ENCODE measurements at regions not wholly inside any gene's neighbourhood (a gene's known extent, or its start where the extent isn't known, plus 50 kb on each side); places are given as distances from the start of the nearest gene placed in this dataset.
"Not testable (repeated sequence)": the region's sequence is repeated elsewhere in the genome, so short reads cannot be mapped to it uniquely, and the experiment has no call there.

DNA sequence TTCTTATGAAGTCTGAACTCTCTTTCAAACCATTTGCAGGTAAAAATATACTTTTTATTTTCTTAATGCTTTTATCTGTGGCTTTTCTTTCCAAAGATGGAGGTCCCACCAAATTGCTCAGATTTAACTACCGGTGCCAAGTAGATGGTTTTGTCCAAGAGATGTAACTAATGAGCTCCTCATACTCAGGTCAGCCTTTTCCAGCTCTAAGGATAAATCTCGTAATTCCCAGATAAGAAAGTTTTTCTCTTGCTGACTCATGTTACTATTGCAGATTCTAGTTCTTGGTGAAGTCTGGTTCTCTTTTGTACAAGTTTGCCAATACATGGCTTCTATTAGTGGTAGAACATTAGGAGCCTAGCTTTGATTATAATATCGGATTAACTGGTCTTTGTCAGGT is 550.8 kb upstream of the ZNF804A start:
- Histone ChIP-seq H3K27ac (ENCODE audit: low read depth, low read length) (no peak overlapping the region), H3K4me1 (ENCODE audit: control insufficient read depth, insufficient read depth, low read length, unreplicated experiment) (no peaks in the 10 kb centered on the region)

DNA sequence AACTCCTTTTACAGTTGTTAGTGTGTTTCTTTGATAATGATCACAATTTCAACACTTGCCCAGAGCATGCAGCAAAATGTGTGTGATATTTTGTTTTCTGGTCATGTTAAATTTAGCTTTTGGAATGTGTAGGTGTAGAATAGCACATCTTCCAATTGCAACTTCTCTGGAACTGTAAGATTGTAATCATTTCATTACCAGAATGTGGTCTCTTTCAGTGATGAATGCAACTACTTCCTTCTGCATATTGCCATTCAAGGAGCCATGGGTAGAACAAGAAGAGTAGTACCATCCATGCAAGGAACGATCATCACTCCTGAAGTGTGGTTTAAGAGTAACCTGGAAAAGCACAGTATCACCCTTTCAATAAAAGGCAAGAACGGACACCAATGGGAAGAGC is 548.8 kb upstream of the ZNF804A start:
- H3K4me1 ChIP-seq (ENCODE audit: control insufficient read depth, insufficient read depth, low read length, unreplicated experiment) = no peaks in the 10 kb centered on the region
- H3K27me3 ChIP-seq (ENCODE audit: insufficient read depth, low read length) = no peaks in the 10 kb centered on the region
- H3K36me3 ChIP-seq (ENCODE audit: insufficient read depth, low read length) = no peaks in the 10 kb centered on the region
- H3K79me2 ChIP-seq (ENCODE audit: control insufficient read depth, insufficient read depth, low read length, unreplicated experiment) = no peaks in the 10 kb centered on the region
- no peak overlapping the region for H3K27ac ChIP-seq (ENCODE audit: low read depth, low read length)
- no peak overlapping the region for H3K4me3 ChIP-seq (ENCODE audit: low read depth, low read length)
- H2AFZ ChIP-seq (ENCODE audit: low read length, unreplicated experiment) = no peak overlapping the region

More for the DNA sequence above, 550.8 kb upstream of the ZNF804A start:
- Histone ChIP-seq H3K79me2 (ENCODE audit: control insufficient read depth, insufficient read depth, low read length, unreplicated experiment) (no peaks in the 10 kb centered on the region), H3K4me3 (ENCODE audit: low read depth, low read length) (no peak overlapping the region), H3K27me3 (ENCODE audit: insufficient read depth, low read length) (no peaks in the 10 kb centered on the region), H3K36me3 (ENCODE audit: insufficient read depth, low read length) (no peaks in the 10 kb centered on the region), H2AFZ (ENCODE audit: low read length, unreplicated experiment) (no peak overlapping the region)

DNA sequence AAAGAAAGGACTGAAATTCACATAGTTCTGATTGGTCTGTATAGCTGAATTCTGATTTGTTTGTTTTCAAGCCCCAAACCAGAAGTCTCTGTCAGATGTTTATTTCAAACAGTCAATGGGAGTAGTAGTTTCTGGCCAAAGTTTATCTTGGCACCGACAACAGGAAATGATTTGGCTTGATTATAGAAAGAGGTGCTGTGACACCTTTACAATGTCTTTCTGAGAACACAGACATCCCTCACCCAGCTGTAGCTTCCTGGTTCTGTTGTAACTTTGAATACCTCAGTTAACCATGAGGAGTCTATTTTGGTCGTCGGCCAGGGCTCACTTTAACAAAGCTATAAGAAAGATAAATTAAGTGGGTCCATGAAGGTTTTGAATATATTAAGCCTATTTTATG is 545.0 kb upstream of the ZNF804A start:
- no peaks in the 10 kb centered on the region for H3K36me3 ChIP-seq (ENCODE audit: insufficient read depth, low read length)
- H3K27me3 ChIP-seq (ENCODE audit: insufficient read depth, low read length) = no peaks in the 10 kb centered on the region
- no peaks in the 10 kb centered on the region for H3K4me1 ChIP-seq (ENCODE audit: control insufficient read depth, insufficient read depth, low read length, unreplicated experiment)
- no peaks in the 10 kb centered on the region for H3K79me2 ChIP-seq (ENCODE audit: control insufficient read depth, insufficient read depth, low read length, unreplicated experiment)
- H3K4me3 ChIP-seq (ENCODE audit: low read depth, low read length) = no peak overlapping the region
- H2AFZ ChIP-seq (ENCODE audit: low read length, unreplicated experiment) = no peak overlapping the region
- no peak overlapping the region for H3K27ac ChIP-seq (ENCODE audit: low read depth, low read length)

DNA sequence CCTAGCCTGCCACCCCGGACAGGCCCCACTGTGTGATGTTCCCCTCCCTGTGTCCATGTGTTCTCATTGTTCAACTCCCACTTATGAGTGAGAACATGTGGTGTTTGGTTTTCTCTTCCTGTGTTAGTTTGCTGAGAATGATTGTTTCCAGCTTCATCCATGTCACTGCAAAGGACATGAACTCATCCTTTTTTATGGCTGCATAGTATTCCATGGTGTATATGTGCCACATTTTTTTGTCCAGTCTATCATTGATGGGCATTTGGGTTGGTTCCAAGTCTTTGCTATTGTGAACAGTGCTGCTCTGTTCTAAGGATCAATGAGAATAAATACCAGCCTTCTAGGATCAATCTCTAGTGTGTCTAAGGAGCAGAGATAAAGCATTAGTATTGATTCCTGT is 543.9 kb upstream of the ZNF804A start:
- not testable (repeated sequence) for H3K36me3 ChIP-seq (ENCODE audit: insufficient read depth, low read length); H3K27me3 ChIP-seq (ENCODE audit: insufficient read depth, low read length); H2AFZ ChIP-seq (ENCODE audit: low read length, unreplicated experiment); H3K4me3 ChIP-seq (ENCODE audit: low read depth, low read length); H3K27ac ChIP-seq (ENCODE audit: low read depth, low read length); H3K4me1 ChIP-seq (ENCODE audit: control insufficient read depth, insufficient read depth, low read length, unreplicated experiment); H3K79me2 ChIP-seq (ENCODE audit: control insufficient read depth, insufficient read depth, low read length, unreplicated experiment)

DNA sequence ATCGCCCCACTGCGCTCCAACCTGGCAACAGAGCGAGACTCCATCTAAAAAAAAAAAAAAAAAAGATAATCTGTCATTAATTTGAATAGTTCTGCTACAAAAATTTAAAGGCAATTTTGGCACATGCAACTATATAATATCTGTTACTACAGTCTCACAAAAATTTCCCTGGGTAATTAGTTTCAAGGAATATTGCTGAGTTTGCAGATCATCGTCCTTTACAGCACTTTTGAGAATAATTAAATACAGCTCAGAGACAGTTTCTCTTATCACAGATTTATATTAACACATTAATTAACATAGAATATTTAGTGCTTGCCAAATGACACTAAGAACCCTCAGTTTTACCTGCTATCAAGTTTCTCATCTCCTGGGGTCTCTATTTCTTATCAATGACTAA is 540.4 kb upstream of the ZNF804A start:
- no peaks in the 10 kb centered on the region for H3K4me1 ChIP-seq (ENCODE audit: control insufficient read depth, insufficient read depth, low read length, unreplicated experiment)
- no peak overlapping the region for H3K4me3 ChIP-seq (ENCODE audit: low read depth, low read length)

DNA sequence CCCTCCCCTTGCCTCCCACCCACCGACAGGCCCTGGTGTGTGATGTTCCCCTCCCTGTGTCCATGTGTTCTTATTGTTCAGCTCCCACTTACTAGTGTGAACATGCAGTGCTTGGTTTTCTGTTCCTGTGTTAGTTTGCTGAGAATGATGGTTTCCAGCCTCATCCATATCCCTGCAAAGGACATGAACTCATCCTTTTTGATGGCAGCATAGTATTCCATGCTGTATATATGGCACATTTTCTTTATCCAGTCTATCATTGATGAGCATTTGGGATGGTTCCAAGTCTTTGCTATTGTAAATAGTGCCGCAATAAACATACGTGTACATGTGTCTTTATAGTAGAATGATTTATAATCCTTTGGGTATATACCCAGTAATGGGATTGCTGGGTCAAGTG is 538.1 kb upstream of the ZNF804A start:
- not testable (repeated sequence) for H3K4me3 ChIP-seq (ENCODE audit: low read depth, low read length); H3K27me3 ChIP-seq (ENCODE audit: insufficient read depth, low read length); H3K27ac ChIP-seq (ENCODE audit: low read depth, low read length); H3K36me3 ChIP-seq (ENCODE audit: insufficient read depth, low read length); H2AFZ ChIP-seq (ENCODE audit: low read length, unreplicated experiment); H3K79me2 ChIP-seq (ENCODE audit: control insufficient read depth, insufficient read depth, low read length, unreplicated experiment); H3K4me1 ChIP-seq (ENCODE audit: control insufficient read depth, insufficient read depth, low read length, unreplicated experiment)

More for the DNA sequence above, 540.4 kb upstream of the ZNF804A start:
- H2AFZ ChIP-seq (ENCODE audit: low read length, unreplicated experiment) = no peak overlapping the region
- no peaks in the 10 kb centered on the region for H3K27me3 ChIP-seq (ENCODE audit: insufficient read depth, low read length)
- H3K79me2 ChIP-seq (ENCODE audit: control insufficient read depth, insufficient read depth, low read length, unreplicated experiment) = no peaks in the 10 kb centered on the region
- H3K36me3 ChIP-seq (ENCODE audit: insufficient read depth, low read length) = no peaks in the 10 kb centered on the region
- H3K27ac ChIP-seq (ENCODE audit: low read depth, low read length) = no peak overlapping the region

DNA sequence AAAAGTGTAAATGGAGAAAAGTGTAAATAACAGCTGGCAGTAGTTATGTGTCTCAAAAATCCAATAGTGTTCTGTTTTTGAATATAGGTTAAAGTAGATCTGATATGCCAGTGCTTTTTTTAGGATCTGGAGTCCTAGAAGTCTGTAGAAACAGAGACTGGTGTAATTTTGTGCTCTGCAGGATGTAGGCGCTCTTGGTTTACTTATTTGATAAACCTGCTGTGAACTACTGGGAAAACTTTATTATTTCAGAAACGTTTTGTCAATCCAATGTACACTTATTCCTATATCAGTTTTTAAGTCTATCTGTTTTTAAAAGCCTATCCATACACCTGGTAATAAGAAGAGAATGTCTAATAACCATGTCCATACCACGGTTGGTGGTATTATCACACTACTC is 530.8 kb upstream of the ZNF804A start:
- no peak overlapping the region for H2AFZ ChIP-seq (ENCODE audit: low read length, unreplicated experiment)
- H3K36me3 ChIP-seq (ENCODE audit: insufficient read depth, low read length) = no peaks in the 10 kb centered on the region
- H3K4me1 ChIP-seq (ENCODE audit: control insufficient read depth, insufficient read depth, low read length, unreplicated experiment) = no peaks in the 10 kb centered on the region
- H3K27me3 ChIP-seq (ENCODE audit: insufficient read depth, low read length) = no peaks in the 10 kb centered on the region
- H3K27ac ChIP-seq (ENCODE audit: low read depth, low read length) = no peak overlapping the region
- H3K4me3 ChIP-seq (ENCODE audit: low read depth, low read length) = no peak overlapping the region
- no peaks in the 10 kb centered on the region for H3K79me2 ChIP-seq (ENCODE audit: control insufficient read depth, insufficient read depth, low read length, unreplicated experiment)

DNA sequence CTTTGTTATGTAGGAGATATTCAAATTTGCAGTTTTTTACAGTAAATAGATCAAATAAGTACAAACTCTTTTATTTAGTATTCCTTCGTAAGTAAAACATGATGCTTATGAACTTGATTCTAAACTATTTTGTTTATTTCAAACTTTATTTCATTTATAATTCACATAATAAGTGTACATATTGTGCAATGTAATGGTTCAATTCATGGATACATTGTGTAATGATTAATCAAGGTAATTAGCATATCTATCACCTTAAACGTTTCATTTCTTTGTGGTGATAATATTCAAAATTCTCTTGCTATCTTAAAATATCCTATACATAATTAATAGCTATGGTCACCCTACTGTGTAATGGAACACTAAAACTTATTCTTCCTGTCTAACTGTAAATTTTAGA is 525.9 kb upstream of the ZNF804A start:
- H3K4me3 ChIP-seq (ENCODE audit: low read depth, low read length) = no peak overlapping the region
- no peaks in the 10 kb centered on the region for H3K79me2 ChIP-seq (ENCODE audit: control insufficient read depth, insufficient read depth, low read length, unreplicated experiment)
- H3K27me3 ChIP-seq (ENCODE audit: insufficient read depth, low read length) = no peaks in the 10 kb centered on the region
- no peaks in the 10 kb centered on the region for H3K36me3 ChIP-seq (ENCODE audit: insufficient read depth, low read length)
- H3K27ac ChIP-seq (ENCODE audit: low read depth, low read length) = no peak overlapping the region
- H2AFZ ChIP-seq (ENCODE audit: low read length, unreplicated experiment) = no peak overlapping the region
- H3K4me1 ChIP-seq (ENCODE audit: control insufficient read depth, insufficient read depth, low read length, unreplicated experiment) = no peaks in the 10 kb centered on the region

DNA sequence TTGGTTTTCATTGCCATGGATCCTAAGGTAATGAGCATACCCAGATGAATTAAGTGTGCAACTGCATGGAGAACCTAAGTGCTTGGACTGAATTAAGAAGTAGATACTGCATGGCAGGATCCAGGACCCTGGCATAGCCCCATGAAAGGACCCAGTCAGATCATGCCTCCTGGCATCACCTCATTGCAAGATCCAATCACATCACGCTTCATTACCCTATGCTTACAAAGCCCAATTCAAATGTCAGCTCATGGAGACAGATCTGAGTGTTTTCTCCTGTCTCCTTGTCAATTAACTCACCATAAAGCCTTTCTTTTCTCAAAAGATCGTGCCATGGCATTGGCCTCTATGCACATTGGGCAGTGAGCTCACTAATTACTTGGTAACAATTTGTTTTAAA is 519.8 kb upstream of the ZNF804A start:
- Histone ChIP-seq H3K79me2 (ENCODE audit: control insufficient read depth, insufficient read depth, low read length, unreplicated experiment) (no peaks in the 10 kb centered on the region), H3K27me3 (ENCODE audit: insufficient read depth, low read length) (no peaks in the 10 kb centered on the region), H3K4me1 (ENCODE audit: control insufficient read depth, insufficient read depth, low read length, unreplicated experiment) (no peaks in the 10 kb centered on the region), H2AFZ (ENCODE audit: low read length, unreplicated experiment) (no peak overlapping the region), H3K27ac (ENCODE audit: low read depth, low read length) (no peak overlapping the region), H3K36me3 (ENCODE audit: insufficient read depth, low read length) (no peaks in the 10 kb centered on the region), H3K4me3 (ENCODE audit: low read depth, low read length) (no peak overlapping the region)

DNA sequence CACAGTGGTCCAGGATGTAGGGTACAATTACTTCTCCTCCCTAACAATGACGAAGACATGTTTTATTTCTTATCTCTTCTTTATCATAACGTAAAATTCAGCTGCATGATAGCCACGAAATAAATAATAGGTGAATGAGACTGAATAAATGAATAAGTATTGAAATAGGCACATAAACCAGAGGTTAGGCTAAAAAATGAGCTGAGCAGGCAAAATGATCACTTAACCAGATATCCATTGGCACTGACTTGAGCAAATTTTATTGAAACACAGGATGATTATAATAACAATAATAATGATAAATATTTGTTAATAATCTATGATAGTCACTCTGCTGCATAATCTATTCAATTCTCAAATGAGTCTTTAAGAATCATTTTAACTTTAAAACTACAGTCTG is 506.9 kb upstream of the ZNF804A start:
- Histone ChIP-seq H3K79me2 (ENCODE audit: control insufficient read depth, insufficient read depth, low read length, unreplicated experiment) (no peaks in the 10 kb centered on the region), H2AFZ (ENCODE audit: low read length, unreplicated experiment) (no peak overlapping the region), H3K27me3 (ENCODE audit: insufficient read depth, low read length) (no peaks in the 10 kb centered on the region), H3K27ac (ENCODE audit: low read depth, low read length) (no peak overlapping the region), H3K4me3 (ENCODE audit: low read depth, low read length) (no peak overlapping the region), H3K36me3 (ENCODE audit: insufficient read depth, low read length) (no peaks in the 10 kb centered on the region), H3K4me1 (ENCODE audit: control insufficient read depth, insufficient read depth, low read length, unreplicated experiment) (no peaks in the 10 kb centered on the region)

DNA sequence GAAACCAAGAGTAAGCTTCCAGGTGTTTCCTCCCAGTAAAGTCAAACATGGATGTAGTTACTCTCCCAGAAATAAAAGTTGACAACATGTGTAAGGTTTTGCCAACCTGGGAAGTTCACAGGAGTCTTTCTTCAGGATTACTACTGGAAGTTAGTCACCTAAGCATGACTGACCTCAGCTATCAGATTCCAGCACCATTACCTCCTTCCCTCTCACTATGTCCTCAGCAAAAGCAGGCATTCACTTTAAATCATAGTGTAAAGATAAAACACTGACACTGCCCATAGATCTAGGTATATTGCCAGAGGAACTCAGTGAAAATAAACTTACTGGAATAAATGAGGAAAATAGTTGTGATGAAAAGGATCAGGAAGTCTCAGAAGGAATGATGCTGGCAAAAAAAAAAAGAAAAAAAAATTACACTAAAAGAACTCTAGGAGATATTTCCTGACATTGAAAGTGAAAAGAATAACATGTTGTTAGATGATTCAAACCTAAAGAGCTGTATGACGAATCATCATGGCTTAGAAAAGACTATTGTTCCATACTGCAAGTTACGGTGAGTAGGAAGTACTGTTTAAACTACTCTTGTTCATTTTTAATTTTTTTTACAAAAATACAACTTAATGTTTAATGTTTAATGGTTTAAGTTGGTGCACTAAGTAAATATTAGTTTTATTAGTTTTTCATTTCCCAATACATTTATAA is 484.5 kb upstream of the ZNF804A start:
- H3K79me2 ChIP-seq (ENCODE audit: control insufficient read depth, insufficient read depth, low read length, unreplicated experiment) = no peaks in the 10 kb centered on the region
- H3K27ac ChIP-seq (ENCODE audit: low read depth, low read length) = no peak overlapping the region
- no peak overlapping the region for H2AFZ ChIP-seq (ENCODE audit: low read length, unreplicated experiment)

More for the DNA sequence above, 484.5 kb upstream of the ZNF804A start:
- Histone ChIP-seq H3K4me1 (ENCODE audit: control insufficient read depth, insufficient read depth, low read length, unreplicated experiment) (no peaks in the 10 kb centered on the region), H3K27me3 (ENCODE audit: insufficient read depth, low read length) (no peaks in the 10 kb centered on the region), H3K4me3 (ENCODE audit: low read depth, low read length) (no peak overlapping the region), H3K36me3 (ENCODE audit: insufficient read depth, low read length) (no peaks in the 10 kb centered on the region)

All from ACC112 (cell line).